GM12878 (cell line): ENCODE measurements at regions not wholly inside any gene's neighbourhood (a gene's known extent, or its start where the extent isn't known, plus 50 kb on each side); places are given as distances from the start of the nearest gene placed in this dataset.

Source experiments
- ATAC-seq: fragments of 200-7000 bp; cut with Tn5 transposase; 3 replicates; pipeline ENCODE4 v1.9.1; 2020; ENCODE audit warnings: mild to moderate bottlenecking, moderate library complexity
- BruUV-seq: library from RNA; stranded (reverse); fragments of 400-500 nt; replicated peaks from 2 replicates; lab custom pipeline; 2021; lab: Mats Ljungman, UMichigan
- CTCF ChIA-PET: fragments of 300-600 bp; sonication (Branson Sonifier 250); formaldehyde crosslinking; extraction: SDS; loops from one replicate; lab custom pipeline; 2021; ENCODE audit warnings: inconsistent platforms; lab: Yijun Ruan, JAX
- POLR2A ChIA-PET: fragments of 350-600 bp; formaldehyde crosslinking; extraction: SDS; loops from one replicate; lab custom pipeline; 2021; ENCODE audit warnings: inconsistent platforms; lab: Charles Lee
- RAD21 ChIA-PET: fragments of 300-600 bp; sonication (Branson Sonifier 250); formaldehyde crosslinking; loops from one replicate; lab custom pipeline; 2023; ENCODE audit warnings: antibody characterized with exemption; ENCODE audit not compliant: unreplicated experiment; lab: Charles Lee
- SMC1A ChIA-PET: fragments of 300-600 bp; sonication (Branson Sonifier 250); formaldehyde crosslinking; loops from one replicate; lab custom pipeline; 2023; ENCODE audit not compliant: unreplicated experiment, uncharacterized antibody; lab: Charles Lee
- DNase-seq: peaks from one replicate; pipeline ENCODE4 v3.0.0-alpha.2; 2011; ENCODE audit warnings: low read depth, low spot score
- FAIRE-seq: peaks from 3 replicates; lab custom pipeline; 2011; peaks lifted over from hg19 to GRCh38; lab: Jason Lieb, UNC
- H2AFZ ChIP-seq: 2 replicates; pipeline ENCODE4 v1.6.0; 2011; ENCODE audit warnings: low read depth, low read length, control low read depth; ENCODE audit not compliant: control insufficient read depth
- H3K27ac ChIP-seq: 2 replicates; pipeline ENCODE4 v1.5.1; 2011; ENCODE audit warnings: control low read depth; ENCODE audit not compliant: control insufficient read depth, insufficient read depth
- H3K27me3 ChIP-seq, 2 experiments: replicated peaks in 1 of 2; 2 replicates each; pipeline versions ENCODE4 v1.6.0 to v1.6.1; 2011; ENCODE audit warnings: low read length in 1 of 2; ENCODE audit not compliant: control insufficient read depth in 2 of 2, insufficient read depth in 2 of 2
- H3K36me3 ChIP-seq, 2 experiments: 2 replicates each; pipeline ENCODE4 v1.5.1; 2011; ENCODE audit warnings: low read length in 1 of 2; ENCODE audit not compliant: control insufficient read depth in 2 of 2, insufficient read depth in 2 of 2
- H3K4me1 ChIP-seq: 2 replicates; pipeline ENCODE4 v1.6.1; 2011; ENCODE audit warnings: mild to moderate bottlenecking, low read length, moderate library complexity, mixed read lengths; ENCODE audit not compliant: control insufficient read depth, insufficient read depth
- H3K4me2 ChIP-seq: 2 replicates; pipeline ENCODE4 v1.6.0; 2011; ENCODE audit warnings: control low read depth; ENCODE audit not compliant: control insufficient read depth, insufficient read depth
- H3K4me3 ChIP-seq: fragments of 200-600 bp; sonication (generic); 2 replicates; pipeline ENCODE4 v1.5.1; 2016
- H3K79me2 ChIP-seq: 2 replicates; pipeline ENCODE4 v1.6.0; 2011; ENCODE audit warnings: low read length; ENCODE audit not compliant: control insufficient read depth, insufficient read depth
- H3K9ac ChIP-seq: 2 replicates; pipeline ENCODE4 v1.8.0; 2011; ENCODE audit warnings: low read length, control low read depth, mixed read lengths; ENCODE audit not compliant: control insufficient read depth, insufficient read depth
- H3K9me3 ChIP-seq: replicated peaks from 3 replicates; pipeline ENCODE4 v1.5.1; 2011; ENCODE audit warnings: mild to moderate bottlenecking, low read length; ENCODE audit not compliant: control insufficient read depth, insufficient read depth
- H4K20me1 ChIP-seq: 2 replicates; pipeline ENCODE4 v1.6.0; 2011; ENCODE audit not compliant: control insufficient read depth, insufficient read depth
- KDM1A ChIP-seq: fragments of 200-600 bp; sonication (generic); IDR thresholded peaks from 2 replicates; pipeline ENCODE4 v1.6.1; 2016; ENCODE audit warnings: borderline replicate concordance
- MXI1 ChIP-seq: fragments of 150-350 bp; IDR thresholded peaks from 2 replicates; pipeline ENCODE4 v1.6.1; 2011; ENCODE audit warnings: low read depth, mild to moderate bottlenecking, inconsistent platforms, low read length, improper control_type of control experiment
- POLR2A ChIP-seq: IDR thresholded peaks from 2 replicates; pipeline ENCODE4 v1.6.1; 2011; ENCODE audit warnings: low read depth, mild to moderate bottlenecking, low read length
- WRNIP1 ChIP-seq: IDR thresholded peaks from 2 replicates; pipeline ENCODE4 v1.6.1; 2011; ENCODE audit warnings: low read depth, low read length, improper control_type of control experiment, borderline replicate concordance
- ZNF24 ChIP-seq: fragments of 450-650 bp; IDR thresholded peaks from 2 replicates; pipeline ENCODE4 v1.6.1; 2017; ENCODE audit warnings: antibody characterized with exemption, mild to moderate bottlenecking
- WGBS: methylation state at CpG from one replicate; pipeline ENCODE4 v1.1.6; 2016; ENCODE audit warnings: low lambda C conversion rate; ENCODE audit not compliant: insufficient replicate concordance, insufficient coverage; ENCODE audit errors: missing lambda C conversion rate; 5-methylcytosine and 5-hydroxymethylcytosine counted together
- in situ Hi-C: fragments of 300-500 bp; cut with MboI; formaldehyde crosslinking; loops from 9 replicates; pipeline ENCODE4 v1.14.3; 2018; ENCODE audit warnings: mixed read lengths
- intact Hi-C: fragments of 100-400 bp; cut with micrococcal nuclease; formaldehyde crosslinking; loops from one replicate; pipeline ENCODE4 v1.14.2; 2022; ENCODE audit not compliant: unreplicated experiment
- TF ChIP-seq, protein P1 (sequence below): IDR thresholded peaks from 2 replicates; pipeline ENCODE4 v1.6.1; 2012; ENCODE audit warnings: improper control_type of control experiment, low read depth, low read length; ENCODE audit not compliant: insufficient replicate concordance
- TF ChIP-seq, protein P2 (sequence below): IDR thresholded peaks from 2 replicates; pipeline ENCODE4 v1.6.1; 2012; ENCODE audit warnings: low read depth, low read length, improper control_type of control experiment

DNA sequence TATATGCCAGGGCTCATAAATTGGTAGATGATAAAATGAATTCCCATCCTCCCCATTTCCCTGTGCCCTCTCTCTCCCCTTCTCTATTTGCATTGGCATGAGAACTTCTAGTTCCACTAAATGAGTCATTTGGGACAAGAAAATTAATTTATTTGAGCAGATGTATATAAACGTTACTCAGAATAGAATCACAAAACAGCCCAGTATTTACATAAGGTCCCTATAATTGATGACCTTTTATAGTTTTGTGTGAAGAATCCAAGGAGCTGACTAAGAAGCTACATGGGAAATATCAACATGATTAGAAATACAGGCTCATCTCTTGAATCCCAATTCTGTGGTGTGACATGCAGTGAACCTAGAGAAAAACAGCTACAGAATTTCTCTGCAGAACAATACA lies 617.7 kb upstream of the NR2F2 start:
- no peaks in the 10 kb centered on the region for H3K9me3 ChIP-seq
- ATAC-seq (no peak), DNase-seq (no peak), FAIRE-seq (no peak)
- H3K4me2 ChIP-seq: no peak overlapping the region
- no peaks in the 10 kb centered on the region for H3K4me1 ChIP-seq
- ChIA-PET SMC1A (interaction anchor here (1.3 kb wide), 1 partner anchor 33 kb away, joined by 4 read pairs; no protein-coding TSS in a partner anchor), RAD21 (no interaction called here)
- no peak overlapping the region for H3K27ac ChIP-seq
- no peak overlapping the region for H3K4me3 ChIP-seq
- in situ Hi-C loops (no loop called here), intact Hi-C loops (no loop called here)
- no peaks in the 10 kb centered on the region for H3K79me2 ChIP-seq
- no TSS peak for BruUV-seq
- H4K20me1 ChIP-seq: no peaks in the 10 kb centered on the region
- no peak overlapping the region for H2AFZ ChIP-seq
- TF ChIP-seq ZNF24: no peak
- TF ChIP-seq, all 136 proteins: peak for 0
- Histone ChIP-seq H3K27me3 (no peaks in the 10 kb centered on the region), H3K9ac (no peak overlapping the region), H3K36me3 (no peaks in the 10 kb centered on the region)
- CTCF ChIA-PET: no interaction called here
- POLR2A ChIA-PET: no interaction called here
- WGBS: 63% methylated on average over 1 of the region's 1 CpG

DNA sequence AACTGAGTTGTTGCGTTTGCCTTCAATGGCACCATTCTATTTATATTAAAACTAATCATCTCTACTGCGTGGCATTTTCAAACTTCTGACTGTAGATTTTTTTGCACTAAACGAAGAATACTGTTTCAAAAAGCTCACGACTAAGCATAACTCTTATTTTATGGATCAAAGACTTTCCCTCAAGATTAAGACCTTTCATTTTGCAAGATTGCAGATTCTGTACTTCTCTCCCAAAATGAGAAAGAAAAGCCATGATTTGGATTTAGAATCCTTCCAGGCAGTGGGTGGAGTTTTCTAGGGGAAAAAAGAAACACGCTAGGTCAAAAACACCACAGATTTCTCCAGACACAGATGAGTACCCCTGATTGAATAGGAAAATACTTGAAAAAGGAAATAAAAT lies 617.2 kb upstream of the NR2F2 start:
- H3K79me2 ChIP-seq: no peaks in the 10 kb centered on the region
- intact Hi-C loops: no loop called here
- H3K27me3 ChIP-seq: no peaks in the 10 kb centered on the region
- no peaks in the 10 kb centered on the region for H3K4me1 ChIP-seq
- no peak overlapping the region for H3K4me3 ChIP-seq
- H3K9ac ChIP-seq: no peak overlapping the region
- TF ChIP-seq WRNIP1: no peak
- TF ChIP-seq, protein P1, sequence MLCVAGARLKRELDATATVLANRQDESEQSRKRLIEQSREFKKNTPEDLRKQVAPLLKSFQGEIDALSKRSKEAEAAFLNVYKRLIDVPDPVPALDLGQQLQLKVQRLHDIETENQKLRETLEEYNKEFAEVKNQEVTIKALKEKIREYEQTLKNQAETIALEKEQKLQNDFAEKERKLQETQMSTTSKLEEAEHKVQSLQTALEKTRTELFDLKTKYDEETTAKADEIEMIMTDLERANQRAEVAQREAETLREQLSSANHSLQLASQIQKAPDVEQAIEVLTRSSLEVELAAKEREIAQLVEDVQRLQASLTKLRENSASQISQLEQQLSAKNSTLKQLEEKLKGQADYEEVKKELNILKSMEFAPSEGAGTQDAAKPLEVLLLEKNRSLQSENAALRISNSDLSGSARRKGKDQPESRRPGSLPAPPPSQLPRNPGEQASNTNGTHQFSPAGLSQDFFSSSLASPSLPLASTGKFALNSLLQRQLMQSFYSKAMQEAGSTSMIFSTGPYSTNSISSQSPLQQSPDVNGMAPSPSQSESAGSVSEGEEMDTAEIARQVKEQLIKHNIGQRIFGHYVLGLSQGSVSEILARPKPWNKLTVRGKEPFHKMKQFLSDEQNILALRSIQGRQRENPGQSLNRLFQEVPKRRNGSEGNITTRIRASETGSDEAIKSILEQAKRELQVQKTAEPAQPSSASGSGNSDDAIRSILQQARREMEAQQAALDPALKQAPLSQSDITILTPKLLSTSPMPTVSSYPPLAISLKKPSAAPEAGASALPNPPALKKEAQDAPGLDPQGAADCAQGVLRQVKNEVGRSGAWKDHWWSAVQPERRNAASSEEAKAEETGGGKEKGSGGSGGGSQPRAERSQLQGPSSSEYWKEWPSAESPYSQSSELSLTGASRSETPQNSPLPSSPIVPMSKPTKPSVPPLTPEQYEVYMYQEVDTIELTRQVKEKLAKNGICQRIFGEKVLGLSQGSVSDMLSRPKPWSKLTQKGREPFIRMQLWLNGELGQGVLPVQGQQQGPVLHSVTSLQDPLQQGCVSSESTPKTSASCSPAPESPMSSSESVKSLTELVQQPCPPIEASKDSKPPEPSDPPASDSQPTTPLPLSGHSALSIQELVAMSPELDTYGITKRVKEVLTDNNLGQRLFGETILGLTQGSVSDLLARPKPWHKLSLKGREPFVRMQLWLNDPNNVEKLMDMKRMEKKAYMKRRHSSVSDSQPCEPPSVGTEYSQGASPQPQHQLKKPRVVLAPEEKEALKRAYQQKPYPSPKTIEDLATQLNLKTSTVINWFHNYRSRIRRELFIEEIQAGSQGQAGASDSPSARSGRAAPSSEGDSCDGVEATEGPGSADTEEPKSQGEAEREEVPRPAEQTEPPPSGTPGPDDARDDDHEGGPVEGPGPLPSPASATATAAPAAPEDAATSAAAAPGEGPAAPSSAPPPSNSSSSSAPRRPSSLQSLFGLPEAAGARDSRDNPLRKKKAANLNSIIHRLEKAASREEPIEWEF: no peak
- no peak for TF ChIP-seq KDM1A
- TF ChIP-seq, protein P2, sequence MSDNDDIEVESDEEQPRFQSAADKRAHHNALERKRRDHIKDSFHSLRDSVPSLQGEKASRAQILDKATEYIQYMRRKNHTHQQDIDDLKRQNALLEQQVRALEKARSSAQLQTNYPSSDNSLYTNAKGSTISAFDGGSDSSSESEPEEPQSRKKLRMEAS: no peak
- TF ChIP-seq POLR2A: no peak
- no peak for TF ChIP-seq MXI1
- TF ChIP-seq, all 136 proteins: peak for 0
- SMC1A ChIA-PET: interaction anchor here (1.3 kb wide), 1 partner anchor 32 kb away, joined by 4 read pairs; no protein-coding TSS in a partner anchor
- POLR2A ChIA-PET: no interaction called here
- ATAC-seq: no peak
- no peak overlapping the region for H3K4me2 ChIP-seq
- no peak overlapping the region for H3K27ac ChIP-seq
- H2AFZ ChIP-seq: no peak overlapping the region
- in situ Hi-C loops: no loop called here
- FAIRE-seq: no peak
- CTCF ChIA-PET: interaction anchor here (0.8 kb wide), 1 partner anchor 21 kb away, joined by 3 read pairs; no protein-coding TSS in a partner anchor
- WGBS: 27% methylated on average over 5 of the region's 5 CpGs
- DNase-seq: no peak
- H3K36me3 ChIP-seq: no peaks in the 10 kb centered on the region
- RAD21 ChIA-PET: no interaction called here
- no peaks in the 10 kb centered on the region for H4K20me1 ChIP-seq
- BruUV-seq: no TSS peak
- H3K9me3 ChIP-seq: no peaks in the 10 kb centered on the region; the same call in 2 of the 3 replicates
